ENCODE measurements at regions not wholly inside any gene's neighbourhood (a gene's known extent, or its start where the extent isn't known, plus 50 kb on each side); places are given as distances from the start of the nearest gene placed in this dataset.

DNA sequence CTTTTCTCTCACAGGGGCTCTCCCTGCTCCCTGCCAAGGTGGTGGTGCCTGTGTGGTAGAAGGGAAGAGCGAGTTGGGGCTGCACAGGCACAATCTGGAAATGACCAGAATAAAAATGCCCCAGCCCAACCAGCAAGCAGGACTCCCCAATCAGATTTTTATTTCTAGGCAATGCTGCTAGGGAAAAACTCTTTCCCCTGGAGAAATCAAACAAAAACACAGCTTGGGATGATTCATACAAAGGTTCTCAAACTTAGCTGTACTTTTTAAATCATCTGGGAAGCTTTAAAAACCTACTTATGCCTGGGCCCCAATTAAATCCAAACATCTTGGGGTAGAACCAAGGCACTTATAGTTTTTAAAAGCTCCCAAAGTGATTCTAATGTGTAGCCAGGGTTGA lies 243.2 kb downstream of the HTR7 start:
- Histone ChIP-seq H3K36me3 (no peaks in the 10 kb centered on the region), H3K9me3 (no peaks in the 10 kb centered on the region), H3K4me3 (no peak overlapping the region), H3K4me1 (no peaks in the 10 kb centered on the region), H3K27me3 (no peaks in the 10 kb centered on the region), H3K27ac (no peak overlapping the region)
- TF ChIP-seq POLR2A (IDR thresholded peaks at IDR 0.05): no peak
- TF ChIP-seq, protein P1, sequence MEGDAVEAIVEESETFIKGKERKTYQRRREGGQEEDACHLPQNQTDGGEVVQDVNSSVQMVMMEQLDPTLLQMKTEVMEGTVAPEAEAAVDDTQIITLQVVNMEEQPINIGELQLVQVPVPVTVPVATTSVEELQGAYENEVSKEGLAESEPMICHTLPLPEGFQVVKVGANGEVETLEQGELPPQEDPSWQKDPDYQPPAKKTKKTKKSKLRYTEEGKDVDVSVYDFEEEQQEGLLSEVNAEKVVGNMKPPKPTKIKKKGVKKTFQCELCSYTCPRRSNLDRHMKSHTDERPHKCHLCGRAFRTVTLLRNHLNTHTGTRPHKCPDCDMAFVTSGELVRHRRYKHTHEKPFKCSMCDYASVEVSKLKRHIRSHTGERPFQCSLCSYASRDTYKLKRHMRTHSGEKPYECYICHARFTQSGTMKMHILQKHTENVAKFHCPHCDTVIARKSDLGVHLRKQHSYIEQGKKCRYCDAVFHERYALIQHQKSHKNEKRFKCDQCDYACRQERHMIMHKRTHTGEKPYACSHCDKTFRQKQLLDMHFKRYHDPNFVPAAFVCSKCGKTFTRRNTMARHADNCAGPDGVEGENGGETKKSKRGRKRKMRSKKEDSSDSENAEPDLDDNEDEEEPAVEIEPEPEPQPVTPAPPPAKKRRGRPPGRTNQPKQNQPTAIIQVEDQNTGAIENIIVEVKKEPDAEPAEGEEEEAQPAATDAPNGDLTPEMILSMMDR (IDR thresholded peaks at IDR 0.05): no peak
- intact Hi-C loops (cut with DNase I): no loop called here
- 43% methylated on average over 1 of the region's 1 CpG; no CpG with 5 or more reads in 1 of the 2 donors for WGBS, 2 donors
- DNase-seq: no peak

DNA sequence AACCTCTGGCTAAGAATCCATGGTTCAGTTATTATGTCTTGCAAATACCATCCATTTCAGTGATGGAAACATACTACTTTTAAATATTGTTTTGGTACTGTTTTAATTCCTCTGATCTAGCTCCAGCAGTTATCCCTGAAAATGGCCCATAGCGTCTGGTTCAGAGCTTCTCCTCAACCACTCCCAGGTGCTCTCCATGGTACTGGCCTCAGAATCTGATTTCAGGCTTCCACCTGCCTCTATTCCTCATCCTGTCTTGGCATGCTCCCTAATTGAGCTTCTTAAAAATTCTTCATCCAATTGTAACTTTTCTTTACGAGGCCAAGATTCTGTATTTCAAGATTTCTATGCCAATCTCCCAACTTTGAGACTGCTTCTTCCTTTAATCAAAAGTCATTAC lies 236.3 kb downstream of the HTR7 start:
- 15 to 24% methylated on average over 2 of the region's 2 CpGs for WGBS, 2 donors
- H3K27ac ChIP-seq: no peak overlapping the region
- no peaks in the 10 kb centered on the region for H3K36me3 ChIP-seq
- intact Hi-C loops (cut with DNase I): no loop called here
- H3K4me3 ChIP-seq: no peak overlapping the region
- no peak for DNase-seq
- H3K4me1 ChIP-seq: no peaks in the 10 kb centered on the region
- TF ChIP-seq POLR2A (IDR thresholded peaks at IDR 0.05): no peak
- TF ChIP-seq, protein P1 (IDR thresholded peaks at IDR 0.05): no peak
- H3K9me3 ChIP-seq: no peaks in the 10 kb centered on the region
- no peaks in the 10 kb centered on the region for H3K27me3 ChIP-seq

DNA sequence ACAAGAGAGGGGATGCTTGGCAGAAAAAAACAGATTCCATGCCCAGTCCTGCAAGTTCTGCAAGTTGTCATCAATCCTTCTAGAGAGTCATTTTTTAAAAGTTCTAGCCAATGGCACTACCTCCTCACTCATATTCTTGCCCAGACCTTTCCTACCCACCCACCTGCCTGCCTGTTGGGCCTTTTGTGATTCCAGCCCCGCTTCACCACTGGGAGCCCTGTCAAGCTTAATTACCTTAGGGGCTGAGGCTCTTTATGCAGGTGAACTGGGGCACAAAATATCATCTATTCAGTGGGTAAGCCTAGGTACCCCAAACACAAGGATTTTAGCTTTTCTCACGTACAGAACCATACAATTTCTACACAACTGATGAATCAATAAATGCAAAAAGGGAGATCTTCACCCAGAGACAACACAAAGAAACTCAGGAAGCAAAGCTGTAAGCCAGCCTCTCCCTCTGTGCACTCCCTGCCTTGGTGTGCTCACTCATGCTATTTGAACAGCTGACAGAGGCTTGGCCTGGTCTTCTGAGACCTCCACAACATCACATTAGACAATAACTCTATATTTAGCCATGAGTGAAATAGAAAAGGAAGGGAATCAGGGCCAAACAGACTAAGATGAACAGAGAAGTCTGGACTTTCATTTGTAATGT lies 222.6 kb downstream of the HTR7 start:
- Histone ChIP-seq H3K4me3 (no peak overlapping the region), H3K4me1 (no peaks in the 10 kb centered on the region), H3K27ac (no peak overlapping the region), H3K9me3 (no peaks in the 10 kb centered on the region), H3K27me3 (no peaks in the 10 kb centered on the region), H3K36me3 (no peaks in the 10 kb centered on the region)
- intact Hi-C loops (cut with DNase I): no loop called here
- DNase-seq: no peak
- TF ChIP-seq, protein P1 (IDR thresholded peaks at IDR 0.05): no peak
- TF ChIP-seq POLR2A (IDR thresholded peaks at IDR 0.05): no peak
- WGBS, 2 donors: 27 to 70% methylated on average over 2 of the region's 2 CpGs

DNA sequence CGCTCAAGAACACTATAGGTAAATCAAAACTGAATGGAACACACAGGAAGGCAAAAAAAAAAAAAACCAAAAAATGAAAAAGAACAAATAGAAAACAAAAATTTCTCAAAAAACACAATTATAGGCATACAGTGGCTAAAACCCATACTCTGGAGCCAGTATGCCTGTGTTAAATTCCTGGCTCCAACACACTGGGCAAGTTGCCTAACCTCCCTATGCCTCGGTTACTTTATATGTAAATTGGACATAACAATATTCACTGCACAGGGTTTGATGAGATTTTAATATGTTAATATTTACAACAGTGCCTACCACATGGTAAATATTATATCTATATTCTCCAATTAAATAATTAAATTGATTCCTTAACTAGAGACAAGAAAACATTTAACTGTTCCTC lies 217.1 kb downstream of the HTR7 start:
- TF ChIP-seq, protein P1 (IDR thresholded peaks at IDR 0.05): no peak
- TF ChIP-seq POLR2A (IDR thresholded peaks at IDR 0.05): no peak
- intact Hi-C loops (cut with DNase I): no loop called here
- Histone ChIP-seq H3K4me1 (no peaks in the 10 kb centered on the region), H3K9me3 (no peaks in the 10 kb centered on the region), H3K27ac (no peak overlapping the region), H3K4me3 (no peak overlapping the region), H3K27me3 (no peaks in the 10 kb centered on the region), H3K36me3 (no peaks in the 10 kb centered on the region)
- 62 to 72% methylated on average over 2 of the region's 2 CpGs for WGBS, 2 donors
- no peak for DNase-seq

DNA sequence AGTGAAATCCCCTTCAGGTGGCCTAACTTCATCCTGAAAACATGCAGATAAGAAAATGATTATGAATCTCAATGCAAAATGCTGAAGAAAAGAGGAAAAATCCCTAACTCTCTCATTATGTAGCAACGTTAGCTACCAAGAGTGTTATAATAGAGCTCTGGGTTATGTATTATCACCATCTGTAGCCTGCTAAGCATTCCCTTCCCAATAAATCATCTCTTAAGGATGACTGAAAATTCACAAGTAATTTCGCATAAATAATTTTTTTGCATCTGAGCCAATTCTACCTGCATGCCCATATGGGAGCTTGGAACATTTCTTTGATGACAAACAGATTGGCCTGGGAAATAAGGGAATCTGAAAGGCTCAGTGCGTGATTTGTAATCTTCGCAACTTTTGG lies 216.1 kb downstream of the HTR7 start:
- Histone ChIP-seq H3K4me3 (no peak overlapping the region), H3K9me3 (no peaks in the 10 kb centered on the region), H3K27ac (peak overlapping the region in 1 of 4 donors; percentile 22), H3K36me3 (no peaks in the 10 kb centered on the region), H3K4me1 (no peaks in the 10 kb centered on the region), H3K27me3 (no peaks in the 10 kb centered on the region)
- TF ChIP-seq, protein P1 (IDR thresholded peaks at IDR 0.05): no peak
- no peak for TF ChIP-seq POLR2A (IDR thresholded peaks at IDR 0.05)
- WGBS, 2 donors: 56 to 75% methylated on average over 4 of the region's 4 CpGs
- intact Hi-C loops (cut with DNase I): no loop called here
- DNase-seq: no peak
